Jurkat, Clone E6-1 (cell line): ENCODE measurements at regions not wholly inside any gene's neighbourhood (a gene's known extent, or its start where the extent isn't known, plus 50 kb on each side); places are given as distances from the start of the nearest gene placed in this dataset.

Experiments
- DNase-seq: peaks from one replicate; pipeline ENCODE4 v3.0.0-alpha.2; 2011; ENCODE audit warnings: low read depth, low spot score
- H3K4me3 ChIP-seq: 2 replicates; pipeline ENCODE4 v1.5.1; 2011; ENCODE audit warnings: mild to moderate bottlenecking, low read length, control low read depth, moderate library complexity

GRCh38 chr1:218617986-218618385 lies 272.9 kb downstream of the TGFB2 start:
- no peak for DNase-seq

GRCh38 chr1:218620956-218621355 lies 275.8 kb downstream of the TGFB2 start:
- no peak overlapping the region for H3K4me3 ChIP-seq
- no peak for DNase-seq

More at GRCh38 chr1:218617986-218618385, 272.9 kb downstream of the TGFB2 start:
- no peak overlapping the region for H3K4me3 ChIP-seq

GRCh38 chr1:218624052-218624451 lies 278.9 kb downstream of the TGFB2 start:
- no peak overlapping the region for H3K4me3 ChIP-seq
- no peak for DNase-seq

- DNase-seq, result no peak
- H3K4me3 ChIP-seq, result no peak overlapping the region
Observed at GRCh38 chr1:218625393-218625792, 280.3 kb downstream of the TGFB2 start.

- DNase-seq, result no peak
- no peak overlapping the region for H3K4me3 ChIP-seq
Observed at GRCh38 chr1:218633238-218633988, 288.3 kb downstream of the TGFB2 start.

- H3K4me3 ChIP-seq, result no peak overlapping the region
- DNase-seq, result no peak
Observed at GRCh38 chr1:218634212-218634611, 289.1 kb downstream of the TGFB2 start.

GRCh38 chr1:218636548-218636947 lies 291.4 kb downstream of the TGFB2 start:
- no peak overlapping the region for H3K4me3 ChIP-seq
- no peak for DNase-seq

GRCh38 chr1:218640173-218640572 lies 295.0 kb downstream of the TGFB2 start:
- DNase-seq, result no peak
- H3K4me3 ChIP-seq, result no peak overlapping the region

GRCh38 chr1:218642033-218642948 lies 297.2 kb downstream of the TGFB2 start:
- DNase-seq, result no peak
- H3K4me3 ChIP-seq, result no peak overlapping the region

GRCh38 chr1:218643281-218643680 lies 298.1 kb downstream of the TGFB2 start:
- no peak overlapping the region for H3K4me3 ChIP-seq
- no peak for DNase-seq

GRCh38 chr1:218643926-218644325 lies 298.8 kb downstream of the TGFB2 start:
- DNase-seq, result no peak
- H3K4me3 ChIP-seq, result no peak overlapping the region

GRCh38 chr1:218646288-218646687 lies 301.2 kb downstream of the TGFB2 start:
- no peak overlapping the region for H3K4me3 ChIP-seq
- DNase-seq, result no peak

GRCh38 chr1:218656301-218657037 lies 311.3 kb downstream of the TGFB2 start:
- no peak overlapping the region for H3K4me3 ChIP-seq
- no peak for DNase-seq

GRCh38 chr1:218658269-218658668 lies 313.1 kb downstream of the TGFB2 start:
- H3K4me3 ChIP-seq, result no peak overlapping the region
- DNase-seq, result no peak

- no peak overlapping the region for H3K4me3 ChIP-seq
- no peak for DNase-seq
Observed at GRCh38 chr1:218658899-218659298, 313.8 kb downstream of the TGFB2 start.

GRCh38 chr1:218659911-218660677 lies 315.0 kb downstream of the TGFB2 start:
- H3K4me3 ChIP-seq, result no peak overlapping the region
- no peak for DNase-seq

GRCh38 chr1:218660678-218661053 lies 315.5 kb downstream of the TGFB2 start:
- DNase-seq, result no peak
- no peak overlapping the region for H3K4me3 ChIP-seq

GRCh38 chr1:218661411-218661810 lies 316.3 kb downstream of the TGFB2 start:
- H3K4me3 ChIP-seq, result no peak overlapping the region
- no peak for DNase-seq
